GM12875 (cell line): ENCODE measurements at regions not wholly inside any gene's neighbourhood (a gene's known extent, or its start where the extent isn't known, plus 50 kb on each side); places are given as distances from the start of the nearest gene placed in this dataset.

Source experiments
- H3K4me3 ChIP-seq: one replicate; pipeline ENCODE4 v1.5.1; 2011; ENCODE audit warnings: low read depth, low read length, control low read depth
- CTCF ChIP-seq: IDR thresholded peaks from 2 replicates; pipeline ENCODE4 v1.5.1; 2011; ENCODE audit warnings: low read depth, mild to moderate bottlenecking, control low read depth, inconsistent platforms, low read length, moderate library complexity, borderline replicate concordance; ENCODE audit not compliant: insufficient read depth

- H3K4me3 ChIP-seq, result no peak overlapping the region
- no peak for TF ChIP-seq CTCF
These were observed 616.4 kb downstream of the XIRP2 start for GRCh38 chr2:167504695-167505094.

GRCh38 chr2:167504061-167504460, 615.8 kb downstream of the XIRP2 start:
- no peak overlapping the region for H3K4me3 ChIP-seq
- no peak for TF ChIP-seq CTCF

GRCh38 chr2:167501618-167502017, 613.3 kb downstream of the XIRP2 start:
- TF ChIP-seq CTCF, result no peak
- H3K4me3 ChIP-seq, result no peak overlapping the region

- H3K4me3 ChIP-seq, result no peak overlapping the region
- no peak for TF ChIP-seq CTCF
These were observed 605.6 kb downstream of the XIRP2 start for GRCh38 chr2:167493862-167494261.

- no peak overlapping the region for H3K4me3 ChIP-seq
- TF ChIP-seq CTCF, result no peak
These were observed 604.2 kb downstream of the XIRP2 start for GRCh38 chr2:167492486-167492885.

- no peak overlapping the region for H3K4me3 ChIP-seq
- TF ChIP-seq CTCF, result no peak
These were observed 603.5 kb downstream of the XIRP2 start for GRCh38 chr2:167491788-167492187.

- no peak for TF ChIP-seq CTCF
- H3K4me3 ChIP-seq, result no peak overlapping the region
These were observed 602.2 kb downstream of the XIRP2 start for GRCh38 chr2:167490455-167490854.
